ENCODE measurements at regions not wholly inside any gene's neighbourhood (a gene's known extent, or its start where the extent isn't known, plus 50 kb on each side); places are given as distances from the start of the nearest gene placed in this dataset.

GRCh38 chr10:109430043-109430760 is 493.1 kb downstream of the XPNPEP1 start:
- TF ChIP-seq CTCF (IDR thresholded peaks at IDR 0.05) (no peak), SIN3A (IDR thresholded peaks at IDR 0.05; ENCODE audit: borderline replicate concordance, insufficient read depth, low read depth, low read length) (no peak), TCF7L2 (IDR thresholded peaks at IDR 0.05; ENCODE audit: low read depth, low read length) (no peak), POLR2AphosphoS5 (IDR thresholded peaks at IDR 0.05; ENCODE audit: low read depth, low read length) (no peak), REST (IDR thresholded peaks at IDR 0.05; ENCODE audit: insufficient read depth in 1 of 2, low read depth in 2 of 2, low read length in 1 of 2) (no peak)
- in situ Hi-C loops (cut with HindIII; ENCODE audit: low pct_unique_long_range_greater_than_20kb, low sequenced_read_pairs): no loop called here
- Histone ChIP-seq H3K27me3 (ENCODE audit: control insufficient read depth, insufficient read depth, low read length) (no peaks in the 10 kb centered on the region), H3K36me3 (ENCODE audit: control insufficient read depth, insufficient read depth, low read length) (no peaks in the 10 kb centered on the region), H3K4me1 (ENCODE audit: control insufficient read depth, insufficient read depth, low read length) (no peaks in the 10 kb centered on the region), H3K4me3 (ENCODE audit: low read depth in 2 of 2, low read length in 2 of 2) (no peak overlapping the region), H3K9me3 (ENCODE audit: control insufficient read depth, insufficient read depth, low read depth, low read length) (no peaks in the 10 kb centered on the region), H3K27ac (ENCODE audit: low read length) (no peak overlapping the region)
- intact Hi-C loops (cut with micrococcal nuclease; ENCODE audit: unreplicated experiment): no loop called here
- BruUV-seq (replicated peaks): no TSS peak
- ChIA-PET CTCF (no interaction called here), POLR2A (no interaction called here)
- DNase-seq (ENCODE audit: low read depth, low spot score) (no peak), ATAC-seq (no peak)

GRCh38 chr10:109428775-109429491 is 494.4 kb downstream of the XPNPEP1 start:
- POLR2A ChIA-PET: no interaction called here
- DNase-seq (ENCODE audit: low read depth, low spot score) (no peak), ATAC-seq (no peak)
- no peaks in the 10 kb centered on the region for H3K4me1 ChIP-seq (ENCODE audit: control insufficient read depth, insufficient read depth, low read length)
- TF ChIP-seq POLR2AphosphoS5 (IDR thresholded peaks at IDR 0.05; ENCODE audit: low read depth, low read length) (no peak), SIN3A (IDR thresholded peaks at IDR 0.05; ENCODE audit: borderline replicate concordance, insufficient read depth, low read depth, low read length) (no peak), CTCF (IDR thresholded peaks at IDR 0.05) (no peak), TCF7L2 (IDR thresholded peaks at IDR 0.05; ENCODE audit: low read depth, low read length) (no peak), REST (IDR thresholded peaks at IDR 0.05; ENCODE audit: insufficient read depth in 1 of 2, low read depth in 2 of 2, low read length in 1 of 2) (no peak)
- intact Hi-C loops (cut with micrococcal nuclease; ENCODE audit: unreplicated experiment) (no loop called here), in situ Hi-C loops (cut with HindIII; ENCODE audit: low pct_unique_long_range_greater_than_20kb, low sequenced_read_pairs) (no loop called here)
- CTCF ChIA-PET: no interaction called here
- no peaks in the 10 kb centered on the region for H3K27me3 ChIP-seq (ENCODE audit: control insufficient read depth, insufficient read depth, low read length)
- no peak overlapping the region for H3K4me3 ChIP-seq (ENCODE audit: low read depth in 2 of 2, low read length in 2 of 2)
- no TSS peak for BruUV-seq (replicated peaks)
- no peaks in the 10 kb centered on the region for H3K9me3 ChIP-seq (ENCODE audit: control insufficient read depth, insufficient read depth, low read depth, low read length)
- no peaks in the 10 kb centered on the region for H3K36me3 ChIP-seq (ENCODE audit: control insufficient read depth, insufficient read depth, low read length)
- no peak overlapping the region for H3K27ac ChIP-seq (ENCODE audit: low read length)

Data from Panc1 (cell line).